ENCODE measurements at regions not wholly inside any gene's neighbourhood (a gene's known extent, or its start where the extent isn't known, plus 50 kb on each side); places are given as distances from the start of the nearest gene placed in this dataset.

GRCh38 chr3:88882121-88882520 lies 225.3 kb upstream of the EPHA3 start:
- TF ChIP-seq CTCF (IDR thresholded peaks at IDR 0.05; ENCODE audit: control extremely low read depth in 1 of 3, insufficient read depth in 1 of 3, low read depth in 1 of 3, low read length in 3 of 3) (no peak), EZH2 (IDR thresholded peaks at IDR 0.05; ENCODE audit: low read depth, low read length, severe bottlenecking) (no peak), GABPA (IDR thresholded peaks at IDR 0.05; ENCODE audit: borderline replicate concordance, insufficient read depth, low read length) (no peak), MAFK (IDR thresholded peaks at IDR 0.05; ENCODE audit: low read depth, low read length) (no peak), POLR2AphosphoS5 (IDR thresholded peaks at IDR 0.05; ENCODE audit: low read depth, low read length) (no peak), EP300 (IDR thresholded peaks at IDR 0.05; ENCODE audit: borderline replicate concordance in 1 of 2, low read depth in 2 of 2, low read length in 2 of 2) (no peak), TAF1 (IDR thresholded peaks at IDR 0.05; ENCODE audit: low read depth, low read length) (no peak), ZNF274 (IDR thresholded peaks at IDR 0.05; ENCODE audit: borderline replicate concordance, extremely low read depth, low read length) (no peak), TCF12 (IDR thresholded peaks at IDR 0.05; ENCODE audit: low read depth, low read length) (no peak), POLR2A (IDR thresholded peaks at IDR 0.05; ENCODE audit: control extremely low read depth in 1 of 2, low read depth in 2 of 2, low read length in 2 of 2) (no peak), CEBPB (IDR thresholded peaks at IDR 0.05; ENCODE audit: low read depth, low read length) (no peak), NANOG (IDR thresholded peaks at IDR 0.05; ENCODE audit: insufficient read depth, low read depth, low read length, poor library complexity, severe bottlenecking) (no peak), YY1 (IDR thresholded peaks at IDR 0.05; ENCODE audit: low read depth, low read length) (no peak), KDM5A (IDR thresholded peaks at IDR 0.05; ENCODE audit: low read length) (no peak)

All from H1 (cell line).